Upper lobe of left lung (tissue), 6 donors: ENCODE measurements at regions not wholly inside any gene's neighbourhood (a gene's known extent, or its start where the extent isn't known, plus 50 kb on each side); places are given as distances from the start of the nearest gene placed in this dataset.
A peak's percentile ranks its signal among the peaks of the same experiment; 100 is the strongest.

Experiments used
- ATAC-seq, 2 donors: fragments of 200-7000 bp; cut with Tn5 transposase; one replicate each; pipeline ENCODE4 v1.9.1; 2022; ENCODE audit warnings: mild to moderate bottlenecking in 2 of 2, moderate library complexity in 2 of 2; ENCODE audit not compliant: low FRiP score in 2 of 2
- DNase-seq, 2 donors: peaks; one replicate each; pipeline ENCODE4 v3.0.0-alpha.2; 2019 to 2020
- H3K27ac ChIP-seq, 4 donors: fragments of 200-600 bp; sonication (generic); one replicate each; pipeline ENCODE4 v1.5.1; 2016 to 2019
- H3K27me3 ChIP-seq, 4 donors: fragments of 200-600 bp; sonication (generic); one replicate each; pipeline ENCODE4 v1.5.1; 2017 to 2019
- H3K36me3 ChIP-seq, 4 donors: fragments of 200-600 bp; sonication (generic); one replicate each; pipeline ENCODE4 v1.5.1; 2016 to 2019
- H3K4me1 ChIP-seq, 4 donors: fragments of 200-600 bp; sonication (generic); one replicate each; pipeline ENCODE4 v1.5.1; 2018 to 2019
- H3K4me3 ChIP-seq, 4 donors: fragments of 200-600 bp; sonication (generic); one replicate each; pipeline ENCODE4 v1.5.1; 2017 to 2019; ENCODE audit warnings: mild to moderate bottlenecking in 2 of 4, moderate library complexity in 1 of 4
- H3K9me3 ChIP-seq, 4 donors: fragments of 200-600 bp; sonication (generic); one replicate each; pipeline ENCODE4 v1.5.1; 2018 to 2019
- CTCF ChIP-seq, 6 experiments: fragments of 450-650 bp in 4 of 6; fragments of 200-600 bp in 2 of 6; sonication (generic) in 2 of 6; IDR thresholded peaks; one replicate each; pipeline ENCODE4 v1.5.1; 2016 to 2019; ENCODE audit warnings: antibody characterized with exemption in 6 of 6
- EP300 ChIP-seq, 4 donors: sonication (generic); formaldehyde crosslinking; IDR thresholded peaks; one replicate each; pipeline ENCODE4 v1.5.1; 2017; ENCODE audit warnings: antibody characterized with exemption in 4 of 4, control low read depth in 2 of 4
- POLR2A ChIP-seq, 4 donors: fragments of 450-650 bp; IDR thresholded peaks; one replicate each; pipeline ENCODE4 v1.5.1; 2016 to 2017; ENCODE audit warnings: antibody characterized with exemption in 4 of 4, mild to moderate bottlenecking in 2 of 4
- POLR2AphosphoS5 ChIP-seq, 2 donors: sonication (generic); formaldehyde crosslinking; IDR thresholded peaks; one replicate each; pipeline ENCODE4 v1.5.1; 2017; ENCODE audit warnings: antibody characterized with exemption in 2 of 2
- WGBS, 2 donors: methylation state at CpG; one replicate each; pipeline ENCODE4 v1.1.5; 2017 to 2018; 5-methylcytosine and 5-hydroxymethylcytosine counted together
- donor health status: DM: no; HTN: no; CAD: no; lungs with moderate emphysema.
- donor health status: DM: no; HTN: yes; CAD: no; lungs with severe emphysema.

GRCh38 chr6:25035512-25036435, 100.0 kb upstream of the RIPOR2 start:
- 53 to 67% methylated on average over 16 of the region's 16 CpGs for WGBS, 2 donors
- Histone ChIP-seq H3K27me3 (no peaks in the 10 kb centered on the region), H3K4me1 (peaks cover 2 to 17% (median 8%) of the 10 kb centered on the region in 4 donors), H3K36me3 (no peaks in the 10 kb centered on the region), H3K27ac (peak overlapping the region; percentile 4 to 66 (median 41)), H3K4me3 (peak overlapping the region in 2 of 4 donors; percentile 21 to 35), H3K9me3 (no peaks in the 10 kb centered on the region)
- ATAC-seq (peak; percentile 56 to 61), DNase-seq (peak in 1 of 2 donors; percentile 58)
- no peak for TF ChIP-seq EP300 (IDR thresholded peaks at IDR 0.05)
- TF ChIP-seq POLR2A (IDR thresholded peaks at IDR 0.05), result no peak
- TF ChIP-seq CTCF (IDR thresholded peaks at IDR 0.05), result no peak
- no peak for TF ChIP-seq POLR2AphosphoS5 (IDR thresholded peaks at IDR 0.05)

- WGBS, 2 donors, result 81 to 96% methylated on average over 3 of the region's 3 CpGs
- H3K27ac ChIP-seq, result peak overlapping the region in 2 of 4 donors; percentile 1 to 66
- no peaks in the 10 kb centered on the region for H3K36me3 ChIP-seq
- no peak for TF ChIP-seq POLR2A (IDR thresholded peaks at IDR 0.05)
- no peak for TF ChIP-seq POLR2AphosphoS5 (IDR thresholded peaks at IDR 0.05)
- TF ChIP-seq CTCF (IDR thresholded peaks at IDR 0.05), result no peak
- no peak for TF ChIP-seq EP300 (IDR thresholded peaks at IDR 0.05)
- H3K9me3 ChIP-seq, result no peaks in the 10 kb centered on the region
- DNase-seq (no peak), ATAC-seq (no peak)
- H3K27me3 ChIP-seq, result no peaks in the 10 kb centered on the region
- H3K4me1 ChIP-seq, result peaks cover 2 to 19% (median 8%) of the 10 kb centered on the region in 4 donors
- no peak overlapping the region for H3K4me3 ChIP-seq
Observed at GRCh38 chr6:25036461-25036860, 100.7 kb upstream of the RIPOR2 start.

DNA sequence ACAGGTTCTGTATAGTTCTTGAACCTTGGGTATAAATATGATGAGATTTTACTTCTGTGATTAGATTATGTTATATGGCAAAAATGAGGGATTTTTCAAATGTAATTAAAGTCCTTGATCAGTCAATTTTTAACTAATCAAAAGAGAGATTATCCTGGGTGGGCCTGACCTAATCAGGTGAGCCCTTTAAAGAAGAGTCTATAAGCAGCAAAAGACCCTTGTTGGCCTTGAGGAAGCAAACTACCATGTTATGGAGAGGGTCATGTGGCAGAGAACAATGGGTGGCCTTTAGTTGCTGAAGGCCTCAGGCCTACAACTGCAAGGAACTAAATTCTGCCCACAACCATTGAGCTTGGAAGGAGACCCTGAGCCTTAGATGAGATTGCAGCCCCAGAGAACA, 102.5 kb upstream of the RIPOR2 start:
- ATAC-seq, result no peak
- no peak for TF ChIP-seq POLR2A (IDR thresholded peaks at IDR 0.05)
- no peak for TF ChIP-seq CTCF (IDR thresholded peaks at IDR 0.05)
- no peak for TF ChIP-seq EP300 (IDR thresholded peaks at IDR 0.05)
- no peaks in the 10 kb centered on the region for H3K27me3 ChIP-seq
- H3K36me3 ChIP-seq, result no peaks in the 10 kb centered on the region
- no peaks in the 10 kb centered on the region for H3K9me3 ChIP-seq
- no peak overlapping the region for H3K4me3 ChIP-seq
- H3K27ac ChIP-seq, result no peak overlapping the region
- H3K4me1 ChIP-seq, result peaks cover 2 to 19% (median 8%) of the 10 kb centered on the region in 4 donors
- no peak for DNase-seq

DNA sequence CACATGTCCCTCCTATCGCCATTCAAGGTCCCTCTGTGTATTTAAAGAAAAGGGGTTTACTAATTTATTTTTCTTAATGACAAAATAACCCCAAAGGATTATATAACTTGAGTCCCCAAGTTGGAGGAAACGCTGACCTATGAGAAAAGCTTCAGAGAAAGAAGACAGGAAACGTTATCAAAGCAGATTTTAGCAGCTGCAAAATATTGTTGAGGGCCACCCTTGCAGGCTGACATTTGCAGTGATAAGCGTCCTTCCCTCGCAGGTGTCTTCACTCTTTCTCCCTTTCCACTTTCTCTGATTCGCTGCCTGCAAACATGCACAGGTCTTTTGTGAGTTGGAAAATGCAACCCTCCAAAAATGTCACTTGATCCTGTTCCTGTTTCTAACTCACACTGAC, 103.2 kb upstream of the RIPOR2 start:
- Histone ChIP-seq H3K9me3 (no peaks in the 10 kb centered on the region), H3K4me1 (peaks cover 2 to 18% (median 8%) of the 10 kb centered on the region in 4 donors), H3K27me3 (no peaks in the 10 kb centered on the region), H3K4me3 (no peak overlapping the region), H3K36me3 (no peaks in the 10 kb centered on the region), H3K27ac (no peak overlapping the region)
- ATAC-seq (no peak), DNase-seq (no peak)
- TF ChIP-seq EP300 (IDR thresholded peaks at IDR 0.05), result no peak
- no peak for TF ChIP-seq CTCF (IDR thresholded peaks at IDR 0.05)
- no peak for TF ChIP-seq POLR2AphosphoS5 (IDR thresholded peaks at IDR 0.05)
- TF ChIP-seq POLR2A (IDR thresholded peaks at IDR 0.05), result no peak
- 40 to 46% methylated on average over 6 of the region's 6 CpGs for WGBS, 2 donors
